ENCODE measurements at regions not wholly inside any gene's neighbourhood (a gene's known extent, or its start where the extent isn't known, plus 50 kb on each side); places are given as distances from the start of the nearest gene placed in this dataset.
A peak's percentile ranks its signal among the peaks of the same experiment; 100 is the strongest.

GRCh38 chr10:29131952-29132547, 156.8 kb upstream of the LYZL1 start:
- DNase-seq = peak; percentile 78

DNA sequence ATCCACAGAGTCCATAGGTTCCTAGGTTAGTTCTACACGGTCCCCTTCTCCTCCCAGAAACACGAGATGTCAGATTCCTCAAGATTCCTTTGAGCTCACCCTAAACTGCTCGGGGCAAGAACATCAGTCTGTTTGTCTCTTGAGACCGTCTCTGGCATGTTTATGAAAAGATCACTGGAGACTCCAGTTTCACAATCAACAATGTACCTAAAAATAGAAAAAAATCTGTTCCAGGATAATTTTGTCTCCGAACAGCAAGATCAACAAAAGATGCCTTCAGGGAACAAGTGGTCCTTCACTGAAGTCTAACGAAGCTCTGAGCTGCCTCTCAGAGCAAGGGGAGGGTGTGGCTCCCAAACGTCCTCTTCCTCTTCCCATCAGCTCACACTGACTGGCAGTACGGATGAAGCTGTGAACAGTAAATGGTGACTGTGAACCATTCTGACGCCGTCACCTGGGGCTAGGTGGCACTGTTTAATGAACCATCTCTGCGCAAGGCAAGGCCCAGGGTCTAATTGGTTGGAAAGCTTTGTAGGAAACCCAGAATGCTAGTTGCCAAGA, 156.2 kb upstream of the LYZL1 start:
- DNase-seq = peak; percentile 65

DNA sequence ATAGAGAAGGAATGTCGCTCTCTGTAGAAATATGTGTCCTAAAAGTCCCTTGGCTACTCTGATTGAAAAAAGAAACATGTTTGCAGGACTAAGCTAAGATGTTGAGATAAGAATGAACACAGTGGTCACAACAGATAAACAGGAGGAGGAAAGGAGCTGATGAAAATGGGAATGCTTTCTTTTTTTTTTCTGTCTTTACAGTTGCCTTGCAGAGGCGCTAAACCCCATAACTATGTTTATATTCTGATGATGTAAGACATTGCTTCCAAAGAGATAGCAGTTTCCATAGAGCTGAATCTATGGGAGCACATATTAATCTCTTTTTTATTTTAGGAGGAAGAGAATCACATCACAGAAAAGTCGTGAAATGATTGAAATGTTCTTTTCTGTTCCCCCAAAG, 153.5 kb upstream of the LYZL1 start:
- no peak for DNase-seq

- no peak for DNase-seq
Measured at GRCh38 chr10:29136411-29136810, 152.5 kb upstream of the LYZL1 start.

- DNase-seq = no peak
Measured at GRCh38 chr10:29140151-29140550, 148.7 kb upstream of the LYZL1 start.

- DNase-seq = no peak
Measured at GRCh38 chr10:29140991-29141390, 147.9 kb upstream of the LYZL1 start.

GRCh38 chr10:29141761-29142160, 147.1 kb upstream of the LYZL1 start:
- no peak for DNase-seq

DNA sequence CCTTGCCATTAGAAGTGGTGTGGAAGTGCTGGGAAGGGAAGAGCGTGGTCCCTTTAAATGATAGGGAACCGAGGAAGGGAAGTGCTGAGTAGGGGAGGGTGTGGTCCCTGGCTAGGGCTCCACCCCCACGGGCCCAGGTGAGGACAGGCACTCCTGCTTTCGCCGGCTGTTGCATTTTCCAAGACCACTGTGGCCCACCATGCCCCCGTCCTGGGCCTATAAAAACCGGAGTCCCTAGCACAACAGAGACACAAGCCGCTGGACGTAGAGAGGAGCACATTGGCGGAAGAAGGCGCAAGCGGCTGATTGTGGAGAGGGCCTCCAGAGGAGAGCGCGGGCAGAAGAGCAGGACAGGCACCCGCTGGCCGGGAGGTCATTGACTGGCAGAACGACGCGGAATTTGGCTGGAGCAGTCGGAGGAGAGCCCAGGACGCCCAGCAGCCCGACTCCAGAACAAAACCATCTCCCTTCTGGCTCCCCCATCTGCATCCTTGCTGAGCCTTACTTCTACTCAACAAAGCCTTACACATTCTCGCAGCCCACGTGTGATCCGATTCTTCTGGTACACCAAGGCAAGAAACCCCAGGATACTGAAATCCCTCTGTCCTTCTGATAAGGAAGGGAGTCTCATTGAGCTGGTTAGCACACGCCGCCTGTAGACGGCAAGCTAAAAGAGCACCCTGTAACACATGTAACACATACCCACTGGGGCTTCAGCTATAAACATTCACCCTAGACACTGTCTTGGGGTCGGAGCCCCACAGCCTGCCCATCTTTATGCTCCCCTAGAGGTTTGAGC, 146.2 kb upstream of the LYZL1 start:
- DNase-seq = no peak

- DNase-seq = no peak
Measured at GRCh38 chr10:29144126-29144525, 144.7 kb upstream of the LYZL1 start.

GRCh38 chr10:29146311-29147100, 142.4 kb upstream of the LYZL1 start:
- peak; percentile 11 for DNase-seq

DNA sequence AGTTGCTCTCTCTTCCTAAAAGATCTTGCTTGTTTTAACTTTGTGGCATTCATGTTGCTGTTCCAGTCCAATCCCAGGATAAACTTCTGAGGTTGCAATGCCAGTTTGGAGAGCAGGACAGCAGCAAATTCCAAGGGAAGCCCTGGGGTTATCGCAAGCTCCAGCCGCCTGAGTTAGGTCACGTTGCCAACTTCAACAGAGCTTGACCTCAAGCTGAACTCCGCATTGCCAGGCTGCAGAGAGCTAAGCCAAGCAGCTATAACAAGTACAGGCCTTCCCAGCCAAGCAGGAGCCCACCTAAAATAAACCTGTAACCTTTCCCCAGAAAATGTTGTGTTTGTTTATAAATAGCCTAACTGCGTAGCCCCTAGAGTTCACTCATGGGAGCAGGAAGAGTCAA, 138.9 kb upstream of the LYZL1 start:
- DNase-seq = no peak

DNA sequence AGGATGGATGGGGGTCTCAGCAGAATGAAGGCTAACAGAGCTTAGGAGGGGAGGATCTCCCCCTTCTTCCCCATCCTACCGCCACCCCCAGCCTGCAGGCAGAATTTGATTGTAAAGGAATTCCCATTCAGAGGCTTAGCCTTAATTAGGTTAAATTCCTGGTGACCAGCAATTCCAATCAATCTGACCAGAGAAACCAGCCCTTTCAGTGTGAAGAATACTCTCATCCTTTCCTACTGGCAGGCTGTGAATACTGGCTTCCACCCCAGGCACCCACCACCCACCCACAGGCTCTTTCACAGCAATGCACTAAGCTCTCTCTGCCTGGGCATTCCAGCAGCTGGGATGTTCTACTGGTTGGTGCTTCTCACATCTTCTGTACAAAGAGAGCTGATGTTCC, 137.9 kb upstream of the LYZL1 start:
- DNase-seq = no peak

- no peak for DNase-seq
Measured at GRCh38 chr10:29157321-29157720, 131.5 kb upstream of the LYZL1 start.

DNA sequence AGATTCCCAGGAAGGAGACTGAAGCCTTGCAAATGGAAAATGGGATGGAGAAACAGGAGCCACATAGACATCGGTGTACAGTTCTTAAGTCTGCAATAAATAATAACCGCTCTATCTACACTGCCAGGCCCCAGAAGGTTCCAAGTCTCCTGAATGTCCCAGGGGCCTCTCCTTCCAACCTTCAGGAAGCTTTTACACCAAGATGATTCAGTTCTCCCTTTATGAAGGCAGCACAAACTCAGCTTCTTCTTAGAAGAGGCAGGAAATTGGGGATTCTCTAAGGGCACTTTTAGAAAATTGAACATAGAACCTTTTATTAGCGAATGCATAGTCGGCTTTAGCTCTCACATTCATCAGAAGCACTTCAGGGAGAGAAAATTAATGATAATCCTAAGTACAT, 130.8 kb upstream of the LYZL1 start:
- no peak for DNase-seq

DNA sequence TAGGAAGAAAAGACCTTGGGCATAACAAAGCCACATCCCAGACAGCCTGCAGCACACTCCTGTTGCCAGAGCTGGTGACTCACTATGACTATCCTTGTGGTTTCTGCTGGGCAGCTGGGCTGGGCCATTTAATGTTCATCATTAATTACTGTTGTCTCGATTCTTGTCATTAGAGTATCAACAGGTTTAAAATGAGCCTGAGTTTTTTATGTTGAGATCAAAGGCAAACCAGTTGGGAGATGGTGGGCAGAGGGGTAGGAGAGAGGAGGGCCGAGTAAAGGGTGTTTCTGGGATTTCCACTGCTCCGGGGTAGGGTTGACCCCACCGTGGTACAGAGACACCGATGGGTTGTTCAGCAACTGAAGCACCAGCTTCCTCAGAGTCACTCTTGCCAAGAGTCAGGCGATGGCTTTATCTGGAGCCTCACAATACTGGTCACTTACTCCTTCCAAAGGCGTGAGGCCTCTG, 128.7 kb upstream of the LYZL1 start:
- DNase-seq = no peak

DNA sequence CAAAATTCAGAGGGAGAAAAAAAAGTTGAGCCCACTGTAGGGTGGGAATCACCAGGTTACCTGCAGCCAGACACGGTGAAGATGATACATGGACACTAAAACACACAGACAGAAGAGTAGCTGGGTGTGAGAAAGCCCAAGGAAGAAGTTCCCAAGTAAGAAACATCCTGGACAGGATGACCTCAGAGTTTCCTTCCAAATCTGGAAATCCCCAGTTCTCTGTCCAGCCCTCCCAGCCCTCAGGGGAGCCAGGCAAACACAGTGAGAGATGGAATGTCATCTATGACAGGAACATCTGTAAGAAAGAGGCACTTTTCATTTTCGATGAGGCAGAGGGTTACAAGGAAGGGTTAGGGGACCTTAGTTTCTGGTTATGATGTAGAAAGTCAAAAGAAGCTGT, 125.1 kb upstream of the LYZL1 start:
- DNase-seq = no peak

DNA sequence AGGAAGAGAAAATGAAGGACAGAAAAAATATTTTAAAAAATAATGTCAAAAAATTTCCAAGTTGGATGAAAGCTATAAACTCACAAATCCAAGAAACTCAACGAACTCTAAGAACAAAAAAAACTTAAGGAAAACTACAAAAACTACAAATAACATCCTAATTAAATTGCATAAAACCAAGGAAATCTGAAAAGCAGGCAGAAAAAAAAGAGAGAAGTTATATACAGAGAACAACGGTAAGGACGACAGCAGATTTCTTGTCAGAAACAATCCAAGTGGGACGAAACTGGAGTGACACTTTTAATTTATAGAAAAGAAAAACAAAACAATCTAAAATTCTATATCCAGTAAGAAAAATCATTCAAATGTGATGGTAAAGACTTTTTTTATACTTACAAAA, 122.2 kb upstream of the LYZL1 start:
- no peak for DNase-seq

DNA sequence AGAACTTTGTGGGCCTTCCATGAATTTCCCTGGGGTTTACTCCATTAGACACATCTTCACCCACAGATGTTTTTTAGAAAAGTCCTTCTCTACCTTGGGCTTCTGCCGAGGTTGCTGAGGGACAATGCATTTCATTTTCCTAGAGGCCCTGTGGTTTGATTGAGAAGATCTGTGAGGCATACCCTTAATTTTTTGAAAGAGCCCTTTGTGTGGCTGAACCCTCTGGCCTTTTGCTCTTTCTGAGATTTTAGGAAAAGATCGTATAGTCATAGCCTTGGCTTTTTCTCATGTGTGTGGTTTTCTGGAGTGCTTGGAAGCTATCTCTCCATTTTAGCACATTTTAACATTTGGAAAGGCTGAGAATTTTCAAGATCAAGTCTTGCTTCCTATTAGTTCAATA, 119.8 kb upstream of the LYZL1 start:
- DNase-seq = no peak

DNA sequence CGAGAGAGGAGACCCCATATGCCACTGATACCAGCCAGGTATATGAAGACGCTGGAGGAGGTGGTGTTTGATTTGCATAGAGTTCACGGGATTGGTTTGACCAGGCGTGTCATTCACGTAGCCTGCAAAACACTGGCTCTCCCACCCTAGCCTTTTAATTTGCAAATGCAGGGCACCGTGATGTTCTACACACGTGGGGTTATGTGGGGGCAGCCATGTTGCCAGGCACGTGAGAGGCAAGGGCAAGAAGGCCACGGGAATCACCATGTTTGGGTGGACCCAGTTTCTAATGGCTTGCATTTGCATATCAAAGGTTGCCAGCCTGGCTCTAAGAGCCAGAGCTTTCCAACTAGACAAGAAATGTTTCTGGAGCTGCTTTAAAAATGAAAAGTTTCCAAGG, 117.2 kb upstream of the LYZL1 start:
- no peak for DNase-seq

GRCh38 chr10:29174389-29174788, 114.5 kb upstream of the LYZL1 start:
- DNase-seq = peak; percentile 4

GRCh38 chr10:29176845-29177832, 111.7 kb upstream of the LYZL1 start:
- no peak for DNase-seq

DNA sequence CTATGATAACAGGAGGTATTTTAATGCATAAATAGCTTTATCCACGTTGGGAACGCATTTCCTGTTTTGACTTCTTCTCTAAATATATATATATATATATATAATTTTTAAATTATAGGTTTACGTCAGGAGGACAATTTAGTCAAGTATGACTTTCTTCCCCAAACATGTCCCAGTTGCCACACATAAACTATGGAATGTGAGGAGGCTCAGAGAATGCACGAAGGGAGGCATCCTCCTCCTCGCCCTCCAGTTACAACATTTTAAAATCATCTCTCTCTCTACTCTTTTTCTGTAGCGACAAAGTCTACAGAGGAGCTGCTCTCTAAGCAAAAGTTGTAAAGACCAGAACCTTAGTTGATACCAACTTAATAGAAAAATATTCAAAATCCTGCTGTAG, 106.9 kb upstream of the LYZL1 start:
- DNase-seq = no peak
